ENCODE measurements at regions not wholly inside any gene's neighbourhood (a gene's known extent, or its start where the extent isn't known, plus 50 kb on each side); places are given as distances from the start of the nearest gene placed in this dataset.
A peak's percentile ranks its signal among the peaks of the same experiment; 100 is the strongest.

- H3K36me3 ChIP-seq (replicated peaks in 1 of 2; ENCODE audit: control insufficient read depth in 1 of 2, insufficient read depth in 2 of 2, low read length in 2 of 2) = no peaks in the 10 kb centered on the region
- no peak overlapping the region for H2AFZ ChIP-seq (ENCODE audit: low read length)
- H3K9me3 ChIP-seq (ENCODE audit: low read length) = no peaks in the 10 kb centered on the region
- H3K27ac ChIP-seq (ENCODE audit: extremely low read length, insufficient read depth, low read length) = no peak overlapping the region
- H3K4me1 ChIP-seq (ENCODE audit: insufficient read depth, low read length) = no peaks in the 10 kb centered on the region
- H3K27me3 ChIP-seq (ENCODE audit: control insufficient read depth in 1 of 2, insufficient read depth in 2 of 2, low read length in 2 of 2) = peaks cover 0 to 10% of the 10 kb centered on the region in 2 experiments; a peak in 4 of 5 replicates
- ATAC-seq = peak; percentile 99
- intact Hi-C loops (cut with micrococcal nuclease; ENCODE audit: unreplicated experiment) (loop anchor here (1.0 to 2.0 kb wide), 3 partner anchors 610 to 741 kb away; no protein-coding TSS in a partner anchor), in situ Hi-C loops (cut with HindIII; ENCODE audit: extremely low pct_ligation_motif_present, low pct_unique_long_range_greater_than_20kb) (no loop called here)
- H3K4me3 ChIP-seq (replicated peaks in 1 of 3; ENCODE audit: insufficient read depth in 1 of 3, low read depth in 2 of 3, low read length in 3 of 3) = no peak overlapping the region
- no peaks in the 10 kb centered on the region for H3K79me2 ChIP-seq (ENCODE audit: insufficient read depth, low read length)
- ChIA-PET POLR2A (no interaction called here), CTCF (ENCODE audit: low intra/inter-chr PET ratio, low total read pairs) (interaction anchor here (1.2 to 1.3 kb wide), 2 partner anchors 617 to 740 kb away, joined by 3 to 5 read pairs; no protein-coding TSS in a partner anchor)
- peak; percentile 62 for DNase-seq (ENCODE audit: low spot score)
- WGBS (ENCODE audit: low lambda C conversion rate) = 49% methylated on average over 13 of the region's 18 CpGs
- H3K4me2 ChIP-seq (ENCODE audit: low read depth, low read length) = no peak overlapping the region
- no peaks in the 10 kb centered on the region for H4K20me1 ChIP-seq (ENCODE audit: insufficient read depth, low read length)
- H3K9ac ChIP-seq (ENCODE audit: insufficient read depth, low read depth, low read length) = no peak overlapping the region
- peak; percentile 73 for FAIRE-seq
- no TSS peak for BruUV-seq (replicated peaks)
- TF ChIP-seq ELF3 (CRISPR knock-in tag; IDR thresholded peaks at IDR 0.05) (no peak), KDM2A (CRISPR knock-in tag; IDR thresholded peaks at IDR 0.05; ENCODE audit: borderline replicate concordance, low read depth) (0 out of 2 replicates have a peak, but pooled peaks have one; percentile 34), ZNF430 (CRISPR knock-in tag; IDR thresholded peaks at IDR 0.05) (no peak), IRF2 (CRISPR knock-in tag; IDR thresholded peaks at IDR 0.05) (no peak), RFX3 (CRISPR knock-in tag; IDR thresholded peaks at IDR 0.05) (no peak), FOXP1 (IDR thresholded peaks at IDR 0.05) (no peak), FOXP1 (CRISPR knock-in tag; IDR thresholded peaks at IDR 0.05) (no peak), JUNB (CRISPR knock-in tag; IDR thresholded peaks at IDR 0.05; ENCODE audit: borderline replicate concordance) (no peak), ZNF20 (CRISPR knock-in tag; IDR thresholded peaks at IDR 0.05) (no peak), TIGD3 (CRISPR knock-in tag; IDR thresholded peaks at IDR 0.05; ENCODE audit: borderline replicate concordance) (no peak), RORA (CRISPR knock-in tag; IDR thresholded peaks at IDR 0.05) (no peak), MAZ (IDR thresholded peaks at IDR 0.05; ENCODE audit: borderline replicate concordance, low read depth, low read length) (0 out of 2 replicates have a peak, but pooled peaks have one; percentile 27), MAZ (CRISPR knock-in tag; IDR thresholded peaks at IDR 0.05; ENCODE audit: low read depth) (no peak), ZNF687 (CRISPR knock-in tag; IDR thresholded peaks at IDR 0.05) (no peak), MIXL1 (CRISPR knock-in tag; IDR thresholded peaks at IDR 0.05) (no peak), ZNF652 (CRISPR knock-in tag; IDR thresholded peaks at IDR 0.05; ENCODE audit: borderline replicate concordance, low read depth) (peak; percentile 98)
- TF ChIP-seq, protein P1, sequence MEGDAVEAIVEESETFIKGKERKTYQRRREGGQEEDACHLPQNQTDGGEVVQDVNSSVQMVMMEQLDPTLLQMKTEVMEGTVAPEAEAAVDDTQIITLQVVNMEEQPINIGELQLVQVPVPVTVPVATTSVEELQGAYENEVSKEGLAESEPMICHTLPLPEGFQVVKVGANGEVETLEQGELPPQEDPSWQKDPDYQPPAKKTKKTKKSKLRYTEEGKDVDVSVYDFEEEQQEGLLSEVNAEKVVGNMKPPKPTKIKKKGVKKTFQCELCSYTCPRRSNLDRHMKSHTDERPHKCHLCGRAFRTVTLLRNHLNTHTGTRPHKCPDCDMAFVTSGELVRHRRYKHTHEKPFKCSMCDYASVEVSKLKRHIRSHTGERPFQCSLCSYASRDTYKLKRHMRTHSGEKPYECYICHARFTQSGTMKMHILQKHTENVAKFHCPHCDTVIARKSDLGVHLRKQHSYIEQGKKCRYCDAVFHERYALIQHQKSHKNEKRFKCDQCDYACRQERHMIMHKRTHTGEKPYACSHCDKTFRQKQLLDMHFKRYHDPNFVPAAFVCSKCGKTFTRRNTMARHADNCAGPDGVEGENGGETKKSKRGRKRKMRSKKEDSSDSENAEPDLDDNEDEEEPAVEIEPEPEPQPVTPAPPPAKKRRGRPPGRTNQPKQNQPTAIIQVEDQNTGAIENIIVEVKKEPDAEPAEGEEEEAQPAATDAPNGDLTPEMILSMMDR (CRISPR knock-in tag; IDR thresholded peaks at IDR 0.05) = peak; percentile 89
Measured at GRCh38 chr1:61588736-61589672, 135.9 kb downstream of the TM2D1 start.

Data from HepG2 (cell line).